ENCODE measurements at regions not wholly inside any gene's neighbourhood (a gene's known extent, or its start where the extent isn't known, plus 50 kb on each side); places are given as distances from the start of the nearest gene placed in this dataset.

GRCh38 chr1:172977296-172978017 lies 73.3 kb downstream of the TNFSF18 start:
- H3K27me3 ChIP-seq (ENCODE audit: insufficient read depth, low read length), result no peaks in the 10 kb centered on the region
- no peaks in the 10 kb centered on the region for H3K79me2 ChIP-seq (ENCODE audit: control insufficient read depth, insufficient read depth, low read length, unreplicated experiment)
- H2AFZ ChIP-seq (ENCODE audit: low read length, unreplicated experiment), result no peak overlapping the region

GRCh38 chr1:172978595-172978994 lies 72.1 kb downstream of the TNFSF18 start:
- Histone ChIP-seq H3K4me3 (ENCODE audit: low read depth, low read length) (no peak overlapping the region), H2AFZ (ENCODE audit: low read length, unreplicated experiment) (no peak overlapping the region), H3K36me3 (ENCODE audit: insufficient read depth, low read length) (no peaks in the 10 kb centered on the region), H3K79me2 (ENCODE audit: control insufficient read depth, insufficient read depth, low read length, unreplicated experiment) (no peaks in the 10 kb centered on the region), H3K27me3 (ENCODE audit: insufficient read depth, low read length) (no peaks in the 10 kb centered on the region), H3K27ac (ENCODE audit: low read depth, low read length) (peak overlapping the region; percentile 19; the same call in 1 of the 2 replicates), H3K4me1 (ENCODE audit: control insufficient read depth, insufficient read depth, low read length, unreplicated experiment) (peaks cover 39% of the 10 kb centered on the region)

More at GRCh38 chr1:172977296-172978017, 73.3 kb downstream of the TNFSF18 start:
- Histone ChIP-seq H3K36me3 (ENCODE audit: insufficient read depth, low read length) (no peaks in the 10 kb centered on the region), H3K4me1 (ENCODE audit: control insufficient read depth, insufficient read depth, low read length, unreplicated experiment) (peaks cover 39% of the 10 kb centered on the region), H3K27ac (ENCODE audit: low read depth, low read length) (peak overlapping the region; percentile 92), H3K4me3 (ENCODE audit: low read depth, low read length) (no peak overlapping the region)

- H3K4me1 ChIP-seq (ENCODE audit: control insufficient read depth, insufficient read depth, low read length, unreplicated experiment), result peaks cover 39% of the 10 kb centered on the region
- H3K27me3 ChIP-seq (ENCODE audit: insufficient read depth, low read length), result no peaks in the 10 kb centered on the region
- no peaks in the 10 kb centered on the region for H3K79me2 ChIP-seq (ENCODE audit: control insufficient read depth, insufficient read depth, low read length, unreplicated experiment)
- H3K4me3 ChIP-seq (ENCODE audit: low read depth, low read length), result no peak overlapping the region
- no peaks in the 10 kb centered on the region for H3K36me3 ChIP-seq (ENCODE audit: insufficient read depth, low read length)
- no peak overlapping the region; the same call in 1 of the 2 replicates for H3K27ac ChIP-seq (ENCODE audit: low read depth, low read length)
- no peak overlapping the region for H2AFZ ChIP-seq (ENCODE audit: low read length, unreplicated experiment)
Measured at GRCh38 chr1:172979828-172980227, 70.9 kb downstream of the TNFSF18 start.

- Histone ChIP-seq H3K4me1 (ENCODE audit: control insufficient read depth, insufficient read depth, low read length, unreplicated experiment) (peaks cover 38% of the 10 kb centered on the region), H3K79me2 (ENCODE audit: control insufficient read depth, insufficient read depth, low read length, unreplicated experiment) (no peaks in the 10 kb centered on the region), H3K36me3 (ENCODE audit: insufficient read depth, low read length) (no peaks in the 10 kb centered on the region), H2AFZ (ENCODE audit: low read length, unreplicated experiment) (peak overlapping the region; percentile 57), H3K27ac (ENCODE audit: low read depth, low read length) (peak overlapping the region; percentile 50; the same call in 1 of the 2 replicates), H3K4me3 (ENCODE audit: low read depth, low read length) (no peak overlapping the region), H3K27me3 (ENCODE audit: insufficient read depth, low read length) (no peaks in the 10 kb centered on the region)
Measured at GRCh38 chr1:172980456-172980855, 70.3 kb downstream of the TNFSF18 start.

GRCh38 chr1:172980971-172981370 lies 69.8 kb downstream of the TNFSF18 start:
- peak overlapping the region; percentile 50; the same call in 1 of the 2 replicates for H3K27ac ChIP-seq (ENCODE audit: low read depth, low read length)
- H2AFZ ChIP-seq (ENCODE audit: low read length, unreplicated experiment), result peak overlapping the region; percentile 57
- H3K27me3 ChIP-seq (ENCODE audit: insufficient read depth, low read length), result no peaks in the 10 kb centered on the region
- no peak overlapping the region for H3K4me3 ChIP-seq (ENCODE audit: low read depth, low read length)
- H3K79me2 ChIP-seq (ENCODE audit: control insufficient read depth, insufficient read depth, low read length, unreplicated experiment), result no peaks in the 10 kb centered on the region
- peaks cover 33% of the 10 kb centered on the region for H3K4me1 ChIP-seq (ENCODE audit: control insufficient read depth, insufficient read depth, low read length, unreplicated experiment)
- H3K36me3 ChIP-seq (ENCODE audit: insufficient read depth, low read length), result no peaks in the 10 kb centered on the region
